HepG2 (cell line): ENCODE measurements at regions not wholly inside any gene's neighbourhood (a gene's known extent, or its start where the extent isn't known, plus 50 kb on each side); places are given as distances from the start of the nearest gene placed in this dataset.

Source experiments
- CEBPB ChIP-seq: IDR thresholded peaks from 2 replicates; pipeline ENCODE4 v1.6.1; 2011; ENCODE audit warnings: low read depth, low read length, improper control_type of control experiment, borderline replicate concordance
- EP300 ChIP-seq, 3 experiments: sonication (generic) in 1 of 3; formaldehyde crosslinking in 1 of 3; IDR thresholded peaks; 2 replicates each; pipeline versions ENCODE4 v1.5.1 to v1.6.1; 2011 to 2020; ENCODE audit warnings: low read depth in 2 of 3, low read length in 2 of 3, borderline replicate concordance in 1 of 3, improper control_type of control experiment in 1 of 3, mild to moderate bottlenecking in 1 of 3, missing genetic modification reagents in 1 of 3, moderate library complexity in 1 of 3
- IKZF1 ChIP-seq: fragments of 450-650 bp; IDR thresholded peaks from 2 replicates; pipeline ENCODE4 v1.7.1; 2016
- PHB2 ChIP-seq: fragments of 450-650 bp; IDR thresholded peaks from 2 replicates; pipeline ENCODE4 v1.6.1; 2018; ENCODE audit not compliant: partially characterized antibody
- POGK ChIP-seq: sonication (generic); formaldehyde crosslinking; conservative IDR thresholded peaks from 2 replicates; pipeline ENCODE4 v1.8.0; 2022; ENCODE audit warnings: mild to moderate bottlenecking, moderate library complexity, missing genetic modification reagents
- RFX3 ChIP-seq: IDR thresholded peaks from 2 replicates; pipeline ENCODE4 v1.6.1; 2016; ENCODE audit warnings: missing biosample characterization, missing genetic modification reagents
- SP4 ChIP-seq: sonication (generic); formaldehyde crosslinking; IDR thresholded peaks from 2 replicates; pipeline ENCODE4 v1.8.1; 2023; ENCODE audit warnings: mild to moderate bottlenecking, missing genetic modification reagents
- TMF1 ChIP-seq: sonication (generic); formaldehyde crosslinking; IDR thresholded peaks from 2 replicates; pipeline ENCODE4 v1.8.1; 2022; ENCODE audit warnings: low read depth, missing genetic modification reagents
- ZNF160 ChIP-seq: sonication (generic); formaldehyde crosslinking; IDR thresholded peaks from 2 replicates; pipeline ENCODE4 v1.8.0; 2022; ENCODE audit warnings: mild to moderate bottlenecking, inconsistent platforms, missing genetic modification reagents
- ZNF256 ChIP-seq: sonication (generic); formaldehyde crosslinking; conservative IDR thresholded peaks from 2 replicates; pipeline ENCODE4 v1.4.0; 2020; ENCODE audit warnings: missing genetic modification reagents
- ZNF326 ChIP-seq: sonication (generic); formaldehyde crosslinking; IDR thresholded peaks from 2 replicates; pipeline ENCODE4 v1.4.0; 2020; ENCODE audit warnings: missing genetic modification reagents, borderline replicate concordance
- ZNF501 ChIP-seq: sonication (generic); formaldehyde crosslinking; IDR thresholded peaks from 2 replicates; pipeline ENCODE4 v1.5.1; 2020; ENCODE audit warnings: mild to moderate bottlenecking, moderate library complexity, missing genetic modification reagents
- ZNF704 ChIP-seq: sonication (generic); formaldehyde crosslinking; IDR thresholded peaks from 2 replicates; pipeline ENCODE4 v1.8.1; 2023; ENCODE audit warnings: mild to moderate bottlenecking, inconsistent platforms, moderate library complexity, missing genetic modification reagents, borderline replicate concordance
- ZNF770 ChIP-seq: sonication (generic); formaldehyde crosslinking; IDR thresholded peaks from 2 replicates; pipeline ENCODE4 v1.5.0; 2020; ENCODE audit warnings: mild to moderate bottlenecking, missing genetic modification reagents
- ZNF777 ChIP-seq: sonication (generic); formaldehyde crosslinking; IDR thresholded peaks from 2 replicates; pipeline ENCODE4 v1.4.0; 2020; ENCODE audit warnings: missing genetic modification reagents
- TF ChIP-seq, protein P1 (sequence below): sonication (generic); formaldehyde crosslinking; IDR thresholded peaks from 2 replicates; pipeline ENCODE4 v1.8.0; 2022; ENCODE audit warnings: low read depth, missing genetic modification reagents
- TF ChIP-seq, protein P2 (sequence below): sonication (generic); IDR thresholded peaks from 2 replicates; pipeline ENCODE4 v1.6.1; 2016; ENCODE audit warnings: low read depth, borderline replicate concordance
- TF ChIP-seq, protein P3 (sequence below): sonication (generic); formaldehyde crosslinking; IDR thresholded peaks from 2 replicates; pipeline ENCODE4 v1.4.0; 2020; ENCODE audit warnings: missing genetic modification reagents

DNA sequence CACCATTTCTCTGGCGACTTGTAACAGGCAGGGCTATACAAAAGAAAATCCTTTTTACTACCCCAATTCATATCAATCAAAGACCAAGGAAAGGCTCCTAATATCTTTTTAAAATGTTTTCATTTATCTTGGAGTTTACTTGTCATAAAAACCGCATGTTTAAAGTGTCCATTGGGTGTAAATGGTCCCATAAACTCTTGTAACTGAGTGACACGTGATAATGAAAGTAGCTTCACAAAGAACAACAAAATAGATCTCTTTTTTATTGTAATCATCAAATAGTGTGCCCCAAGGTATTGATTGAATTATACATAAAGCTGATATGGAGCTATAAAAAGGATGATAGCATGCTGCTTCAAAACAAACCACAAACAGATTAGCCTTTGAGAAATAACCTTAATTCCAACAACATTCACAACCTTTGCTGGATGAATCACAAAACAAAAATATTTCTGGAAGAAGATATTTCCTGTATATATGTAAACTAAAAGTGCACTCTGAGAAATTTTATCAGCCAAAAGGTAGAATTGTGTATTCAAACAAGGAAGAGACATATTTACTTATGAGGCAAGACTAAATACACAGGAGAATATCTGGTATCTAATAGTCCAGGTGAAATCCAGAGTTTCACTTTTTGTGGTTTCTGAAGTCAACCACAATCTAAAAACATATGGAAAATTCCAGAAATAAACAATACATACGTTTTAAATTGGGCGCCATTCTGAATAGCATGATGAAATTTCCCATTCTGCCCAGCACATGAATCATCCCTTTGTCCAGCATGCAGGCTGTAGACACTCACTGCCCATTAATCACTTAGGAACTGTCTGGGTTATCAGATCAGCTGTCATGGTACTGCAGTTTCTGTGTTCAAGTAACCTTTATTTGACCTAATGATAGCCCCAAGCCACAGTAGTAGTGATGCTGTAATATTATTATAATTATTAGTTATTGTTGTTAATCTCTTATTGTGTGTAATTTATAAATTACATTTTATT lies 237.5 kb downstream of the PIK3C3 start (continued):
- TF ChIP-seq, protein P1, sequence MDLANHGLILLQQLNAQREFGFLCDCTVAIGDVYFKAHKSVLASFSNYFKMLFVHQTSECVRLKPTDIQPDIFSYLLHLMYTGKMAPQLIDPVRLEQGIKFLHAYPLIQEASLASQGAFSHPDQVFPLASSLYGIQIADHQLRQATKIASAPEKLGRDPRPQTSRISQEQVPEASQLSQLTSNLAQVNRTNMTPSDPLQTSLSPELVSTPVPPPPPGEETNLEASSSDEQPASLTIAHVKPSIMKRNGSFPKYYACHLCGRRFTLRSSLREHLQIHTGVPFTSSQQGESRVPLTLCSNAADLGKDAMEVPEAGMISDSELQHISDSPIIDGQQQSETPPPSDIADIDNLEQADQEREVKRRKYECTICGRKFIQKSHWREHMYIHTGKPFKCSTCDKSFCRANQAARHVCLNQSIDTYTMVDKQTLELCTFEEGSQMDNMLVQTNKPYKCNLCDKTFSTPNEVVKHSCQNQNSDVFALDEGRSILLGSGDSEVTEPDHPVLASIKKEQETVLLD (CRISPR knock-in tag): no peak
- TF ChIP-seq ZNF777 (CRISPR knock-in tag): no peak
- no peak for TF ChIP-seq RFX3
- no peak for TF ChIP-seq ZNF704 (CRISPR knock-in tag)
- TF ChIP-seq ZNF770 (CRISPR knock-in tag): no peak
- TF ChIP-seq ZNF256 (CRISPR knock-in tag): no peak
- no peak for TF ChIP-seq ZNF326 (CRISPR knock-in tag)
- no peak for TF ChIP-seq PHB2
- no peak for TF ChIP-seq ZNF501 (CRISPR knock-in tag)
- TF ChIP-seq IKZF1: no peak
- TF ChIP-seq, protein P2, sequence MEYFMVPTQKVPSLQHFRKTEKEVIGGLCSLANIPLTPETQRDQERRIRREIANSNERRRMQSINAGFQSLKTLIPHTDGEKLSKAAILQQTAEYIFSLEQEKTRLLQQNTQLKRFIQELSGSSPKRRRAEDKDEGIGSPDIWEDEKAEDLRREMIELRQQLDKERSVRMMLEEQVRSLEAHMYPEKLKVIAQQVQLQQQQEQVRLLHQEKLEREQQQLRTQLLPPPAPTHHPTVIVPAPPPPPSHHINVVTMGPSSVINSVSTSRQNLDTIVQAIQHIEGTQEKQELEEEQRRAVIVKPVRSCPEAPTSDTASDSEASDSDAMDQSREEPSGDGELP: peak; percentile 55; the same call in 1 of the 2 replicates
- TF ChIP-seq EP300 (IDR thresholded peaks at IDR 0.05; ENCODE audit: low read depth in 2 of 2, low read length in 2 of 2): peak in 1 of 2 experiments; percentile 26; a peak in 1 of 4 replicates
- TF ChIP-seq EP300 (CRISPR knock-in tag; IDR thresholded peaks at IDR 0.05; ENCODE audit: borderline replicate concordance): no peak
- TF ChIP-seq CEBPB: peak; percentile 16; the same call in 1 of the 2 replicates
- TF ChIP-seq TMF1 (CRISPR knock-in tag): no peak
- TF ChIP-seq ZNF160: no peak
- TF ChIP-seq SP4 (CRISPR knock-in tag): no peak
- no peak for TF ChIP-seq POGK
- TF ChIP-seq, protein P3, sequence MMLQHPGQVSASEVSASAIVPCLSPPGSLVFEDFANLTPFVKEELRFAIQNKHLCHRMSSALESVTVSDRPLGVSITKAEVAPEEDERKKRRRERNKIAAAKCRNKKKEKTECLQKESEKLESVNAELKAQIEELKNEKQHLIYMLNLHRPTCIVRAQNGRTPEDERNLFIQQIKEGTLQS (CRISPR knock-in tag): 0 out of 2 replicates have a peak, but pooled peaks have one; percentile 21
